PC-9 (cell line): ENCODE measurements at regions not wholly inside any gene's neighbourhood (a gene's known extent, or its start where the extent isn't known, plus 50 kb on each side); places are given as distances from the start of the nearest gene placed in this dataset.

Experiments
- CTCF ChIP-seq: fragments of 200-600 bp; sonication (generic); conservative IDR thresholded peaks from 2 replicates; pipeline ENCODE4 v1.6.1; 2017; ENCODE audit warnings: mixed run types, antibody characterized with exemption, mild to moderate bottlenecking, moderate library complexity
- EZH2 ChIP-seq: fragments of 200-600 bp; sonication (generic); IDR thresholded peaks from 2 replicates; pipeline ENCODE4 v1.8.0; 2017; ENCODE audit warnings: antibody characterized with exemption, low read depth

- no peak for TF ChIP-seq CTCF
- TF ChIP-seq EZH2: no peak
These were observed 104.0 kb upstream of the FRMD1 start for GRCh38 chr6:168182908-168183612.
